Esophagus squamous epithelium (tissue), 5 donors: ENCODE measurements at regions not wholly inside any gene's neighbourhood (a gene's known extent, or its start where the extent isn't known, plus 50 kb on each side); places are given as distances from the start of the nearest gene placed in this dataset.

Experiments
- DNase-seq: peaks from one replicate; lab custom pipeline; 2025; lab: John Stamatoyannopoulos, UW
- H3K27ac ChIP-seq, 4 donors: fragments of 200-600 bp; sonication (generic); one replicate each; pipeline ENCODE4 v1.5.1; 2016 to 2019; ENCODE audit warnings: mild to moderate bottlenecking in 1 of 4
- H3K27me3 ChIP-seq, 4 donors: fragments of 200-600 bp; sonication (generic); 1 replicate in 3 of 4; 2 replicates in 1 of 4; pipeline versions ENCODE4 v1.5.1 to v1.6.0; 2017 to 2021; ENCODE audit warnings: antibody characterized with exemption in 1 of 4
- H3K36me3 ChIP-seq, 3 donors: fragments of 200-600 bp; sonication (generic); one replicate each; pipeline ENCODE4 v1.5.1; 2016 to 2019
- H3K4me1 ChIP-seq, 3 donors: fragments of 200-600 bp; sonication (generic); one replicate each; pipeline ENCODE4 v1.5.1; 2017 to 2019
- H3K4me3 ChIP-seq, 4 donors: fragments of 200-600 bp; sonication (generic); 1 replicate in 3 of 4; 2 replicates in 1 of 4; pipeline ENCODE4 v1.5.1; 2016 to 2019; ENCODE audit warnings: mild to moderate bottlenecking in 2 of 4, moderate library complexity in 1 of 4
- H3K9me3 ChIP-seq, 3 donors: fragments of 200-600 bp; sonication (generic); one replicate each; pipeline ENCODE4 v1.5.1; 2016 to 2019
- POLR2A ChIP-seq, 4 donors: fragments of 450-650 bp; IDR thresholded peaks; one replicate each; pipeline ENCODE4 v1.6.1; 2017; ENCODE audit warnings: antibody characterized with exemption in 4 of 4, mild to moderate bottlenecking in 4 of 4, moderate library complexity in 3 of 4
- WGBS, 2 donors: methylation state at CpG; one replicate each; pipeline ENCODE4 v1.1.5; 2018; 5-methylcytosine and 5-hydroxymethylcytosine counted together
- intact Hi-C: fragments of 100-400 bp; cut with DNase I; formaldehyde crosslinking; loops from one replicate; pipeline ENCODE4 v1.15.0; 2022
- TF ChIP-seq, protein P1 (sequence below), 6 experiments: fragments of 450-650 bp in 4 of 6; fragments of 200-600 bp in 2 of 6; sonication (generic) in 2 of 6; IDR thresholded peaks; one replicate each; pipeline ENCODE4 v1.5.1; 2016 to 2019; ENCODE audit warnings: antibody characterized with exemption in 6 of 6, mild to moderate bottlenecking in 4 of 6, moderate library complexity in 4 of 6
- donor health status: DM: yes; HTN: yes; CAD: no.

- Histone ChIP-seq H3K27me3 (peaks cover 0 to 33% (median 0%) of the 10 kb centered on the region in 4 donors), H3K4me3 (no peak overlapping the region), H3K27ac (no peak overlapping the region), H3K4me1 (peaks cover 0 to 7% (median 0%) of the 10 kb centered on the region in 3 donors), H3K36me3 (no peaks in the 10 kb centered on the region), H3K9me3 (no peaks in the 10 kb centered on the region)
- intact Hi-C loops: no loop called here
- no peak for DNase-seq
- TF ChIP-seq, protein P1, sequence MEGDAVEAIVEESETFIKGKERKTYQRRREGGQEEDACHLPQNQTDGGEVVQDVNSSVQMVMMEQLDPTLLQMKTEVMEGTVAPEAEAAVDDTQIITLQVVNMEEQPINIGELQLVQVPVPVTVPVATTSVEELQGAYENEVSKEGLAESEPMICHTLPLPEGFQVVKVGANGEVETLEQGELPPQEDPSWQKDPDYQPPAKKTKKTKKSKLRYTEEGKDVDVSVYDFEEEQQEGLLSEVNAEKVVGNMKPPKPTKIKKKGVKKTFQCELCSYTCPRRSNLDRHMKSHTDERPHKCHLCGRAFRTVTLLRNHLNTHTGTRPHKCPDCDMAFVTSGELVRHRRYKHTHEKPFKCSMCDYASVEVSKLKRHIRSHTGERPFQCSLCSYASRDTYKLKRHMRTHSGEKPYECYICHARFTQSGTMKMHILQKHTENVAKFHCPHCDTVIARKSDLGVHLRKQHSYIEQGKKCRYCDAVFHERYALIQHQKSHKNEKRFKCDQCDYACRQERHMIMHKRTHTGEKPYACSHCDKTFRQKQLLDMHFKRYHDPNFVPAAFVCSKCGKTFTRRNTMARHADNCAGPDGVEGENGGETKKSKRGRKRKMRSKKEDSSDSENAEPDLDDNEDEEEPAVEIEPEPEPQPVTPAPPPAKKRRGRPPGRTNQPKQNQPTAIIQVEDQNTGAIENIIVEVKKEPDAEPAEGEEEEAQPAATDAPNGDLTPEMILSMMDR (IDR thresholded peaks at IDR 0.05): no peak
- no peak for TF ChIP-seq POLR2A (IDR thresholded peaks at IDR 0.05)
- 64 to 82% methylated on average over 12 of the region's 12 CpGs for WGBS, 2 donors
These were observed 507.7 kb downstream of the MN1 start for GRCh38 chr22:27293721-27294445.

GRCh38 chr22:27295040-27295439 lies 506.5 kb downstream of the MN1 start:
- H3K9me3 ChIP-seq: no peaks in the 10 kb centered on the region
- H3K27ac ChIP-seq: no peak overlapping the region
- no peak overlapping the region for H3K4me3 ChIP-seq
- no peaks in the 10 kb centered on the region for H3K36me3 ChIP-seq
- 28 to 49% methylated on average over 3 of the region's 3 CpGs for WGBS, 2 donors
- no peak for DNase-seq
- peaks cover 0 to 7% (median 0%) of the 10 kb centered on the region in 3 donors for H3K4me1 ChIP-seq
- TF ChIP-seq, protein P1 (IDR thresholded peaks at IDR 0.05): no peak
- TF ChIP-seq POLR2A (IDR thresholded peaks at IDR 0.05): no peak
- H3K27me3 ChIP-seq: peaks cover 0 to 45% (median 0%) of the 10 kb centered on the region in 4 donors
- intact Hi-C loops: no loop called here

DNA sequence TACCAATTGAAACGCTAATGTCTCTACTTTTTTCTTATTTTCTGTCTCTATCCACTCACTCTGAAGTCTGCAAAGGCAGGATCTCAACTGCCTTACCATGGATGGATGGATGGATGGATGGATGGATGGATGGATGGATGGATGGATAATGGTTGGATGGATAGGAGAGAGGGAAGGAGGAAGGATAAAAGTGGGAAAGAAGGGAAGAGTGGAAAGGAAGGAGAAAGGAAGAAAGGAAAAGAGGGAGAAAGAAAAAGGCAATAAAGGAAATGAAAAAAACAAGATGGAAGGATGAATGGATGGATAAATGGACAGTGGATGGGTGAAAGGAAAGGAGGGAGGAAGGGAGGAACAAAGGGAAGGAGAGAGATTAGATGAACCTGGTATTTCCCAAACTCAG lies 506.0 kb downstream of the MN1 start:
- no peak overlapping the region for H3K27ac ChIP-seq
- 69 to 70% methylated on average over 1 of the region's 1 CpG for WGBS, 2 donors
- H3K36me3 ChIP-seq: no peaks in the 10 kb centered on the region
- no peak overlapping the region for H3K4me3 ChIP-seq
- TF ChIP-seq, protein P1 (IDR thresholded peaks at IDR 0.05): no peak
- TF ChIP-seq POLR2A (IDR thresholded peaks at IDR 0.05): no peak
- peaks cover 0 to 49% (median 0%) of the 10 kb centered on the region in 4 donors for H3K27me3 ChIP-seq
- H3K9me3 ChIP-seq: no peaks in the 10 kb centered on the region
- DNase-seq: no peak
- intact Hi-C loops: no loop called here
- peaks cover 0 to 7% (median 0%) of the 10 kb centered on the region in 3 donors for H3K4me1 ChIP-seq

- Histone ChIP-seq H3K36me3 (no peaks in the 10 kb centered on the region), H3K4me1 (peaks cover 0 to 7% (median 0%) of the 10 kb centered on the region in 3 donors), H3K27me3 (peaks cover 0 to 50% (median 0%) of the 10 kb centered on the region in 4 donors), H3K9me3 (no peaks in the 10 kb centered on the region), H3K27ac (no peak overlapping the region), H3K4me3 (no peak overlapping the region)
- 48 to 51% methylated on average over 14 to 19 of the region's 24 CpGs for WGBS, 2 donors
- intact Hi-C loops: no loop called here
- TF ChIP-seq, protein P1 (IDR thresholded peaks at IDR 0.05): no peak
- TF ChIP-seq POLR2A (IDR thresholded peaks at IDR 0.05): no peak
- DNase-seq: no peak
These were observed 505.4 kb downstream of the MN1 start for GRCh38 chr22:27296091-27296675.

- intact Hi-C loops: no loop called here
- Histone ChIP-seq H3K36me3 (no peaks in the 10 kb centered on the region), H3K4me1 (peaks cover 0 to 7% (median 0%) of the 10 kb centered on the region in 3 donors), H3K27me3 (peaks cover 0 to 50% (median 0%) of the 10 kb centered on the region in 4 donors), H3K4me3 (no peak overlapping the region), H3K27ac (no peak overlapping the region), H3K9me3 (no peaks in the 10 kb centered on the region)
- WGBS, 2 donors: 72 to 86% methylated on average over 7 of the region's 7 CpGs
- TF ChIP-seq POLR2A (IDR thresholded peaks at IDR 0.05): no peak
- TF ChIP-seq, protein P1 (IDR thresholded peaks at IDR 0.05): no peak
- no peak for DNase-seq
These were observed 504.4 kb downstream of the MN1 start for GRCh38 chr22:27297125-27297524.
